ENCODE measurements at regions not wholly inside any gene's neighbourhood (a gene's known extent, or its start where the extent isn't known, plus 50 kb on each side); places are given as distances from the start of the nearest gene placed in this dataset.

DNA sequence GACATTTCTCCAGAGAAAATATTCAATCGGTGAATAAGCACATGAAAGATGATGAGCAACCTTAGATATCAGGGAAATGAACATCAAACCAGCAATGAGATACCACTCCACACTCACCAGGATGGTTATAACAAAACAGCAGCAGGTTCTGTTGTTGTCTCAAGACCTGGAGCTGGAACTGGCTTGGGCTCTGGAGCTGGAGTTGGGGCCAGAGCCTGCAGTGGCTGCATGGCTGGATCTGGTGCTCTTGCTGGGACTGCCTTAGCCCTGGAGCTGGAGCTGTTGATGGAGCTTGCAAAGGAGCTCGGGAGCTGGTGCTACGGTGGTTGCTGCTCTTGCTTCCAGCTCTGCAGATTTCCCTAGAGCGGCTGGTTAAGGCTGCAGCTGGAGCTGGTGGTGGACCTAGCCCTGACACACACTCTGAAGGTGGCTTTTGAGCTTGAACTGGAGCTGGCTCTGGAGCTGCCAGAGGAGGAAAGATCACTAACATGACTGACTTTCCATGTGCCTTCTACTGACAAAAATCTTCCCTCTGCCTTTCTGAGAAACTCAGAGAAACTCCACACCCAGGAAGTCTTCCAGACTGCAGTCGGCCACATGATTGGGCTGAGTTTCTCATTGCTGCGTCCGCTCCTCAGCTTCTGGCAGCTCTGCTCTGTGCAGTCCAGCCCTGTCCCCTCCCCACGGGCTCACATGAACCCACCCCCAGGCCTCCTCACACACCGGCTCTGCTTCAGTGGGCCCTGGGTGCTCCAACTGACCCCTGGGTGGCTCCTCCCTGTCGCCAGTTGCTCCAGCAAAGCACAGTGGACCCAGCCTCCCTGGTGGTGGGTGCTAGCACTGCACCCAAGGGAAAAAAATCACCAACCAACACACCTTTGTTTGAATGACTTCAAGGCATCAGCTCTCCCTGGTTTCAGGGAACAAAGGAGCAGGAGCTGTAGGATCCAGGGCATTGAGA lies 139.1 kb upstream of the FMN2 start:
- TF ChIP-seq, protein P1, sequence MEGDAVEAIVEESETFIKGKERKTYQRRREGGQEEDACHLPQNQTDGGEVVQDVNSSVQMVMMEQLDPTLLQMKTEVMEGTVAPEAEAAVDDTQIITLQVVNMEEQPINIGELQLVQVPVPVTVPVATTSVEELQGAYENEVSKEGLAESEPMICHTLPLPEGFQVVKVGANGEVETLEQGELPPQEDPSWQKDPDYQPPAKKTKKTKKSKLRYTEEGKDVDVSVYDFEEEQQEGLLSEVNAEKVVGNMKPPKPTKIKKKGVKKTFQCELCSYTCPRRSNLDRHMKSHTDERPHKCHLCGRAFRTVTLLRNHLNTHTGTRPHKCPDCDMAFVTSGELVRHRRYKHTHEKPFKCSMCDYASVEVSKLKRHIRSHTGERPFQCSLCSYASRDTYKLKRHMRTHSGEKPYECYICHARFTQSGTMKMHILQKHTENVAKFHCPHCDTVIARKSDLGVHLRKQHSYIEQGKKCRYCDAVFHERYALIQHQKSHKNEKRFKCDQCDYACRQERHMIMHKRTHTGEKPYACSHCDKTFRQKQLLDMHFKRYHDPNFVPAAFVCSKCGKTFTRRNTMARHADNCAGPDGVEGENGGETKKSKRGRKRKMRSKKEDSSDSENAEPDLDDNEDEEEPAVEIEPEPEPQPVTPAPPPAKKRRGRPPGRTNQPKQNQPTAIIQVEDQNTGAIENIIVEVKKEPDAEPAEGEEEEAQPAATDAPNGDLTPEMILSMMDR (IDR thresholded peaks at IDR 0.05) = peak; percentile 21 to 40 (median 34)
- TF ChIP-seq POLR2A (IDR thresholded peaks at IDR 0.05) = no peak
